ENCODE measurements at regions not wholly inside any gene's neighbourhood (a gene's known extent, or its start where the extent isn't known, plus 50 kb on each side); places are given as distances from the start of the nearest gene placed in this dataset.

- no peak for DNase-seq (ENCODE audit: low read depth, low spot score)
These were observed 123.1 kb downstream of the MIAT start for GRCh38 chr22:26780521-26780920.

GRCh38 chr22:26781062-26781461, 123.7 kb downstream of the MIAT start:
- H3K79me2 ChIP-seq (ENCODE audit: control insufficient read depth, insufficient read depth, low read length): no peaks in the 10 kb centered on the region
- no peak overlapping the region for H2AFZ ChIP-seq (ENCODE audit: control insufficient read depth, low read length)
- no peak overlapping the region for H3K4me3 ChIP-seq (ENCODE audit: control insufficient read depth in 2 of 3, extremely low read depth in 1 of 3, insufficient read depth in 2 of 3, low read depth in 1 of 3, low read length in 3 of 3)
- H3K36me3 ChIP-seq (ENCODE audit: control insufficient read depth in 2 of 2, extremely low read depth in 1 of 2, insufficient read depth in 2 of 2, low read length in 2 of 2): peaks cover 3 to 9% of the 10 kb centered on the region in 2 experiments
- DNase-seq (ENCODE audit: low read depth, low spot score) (no peak), FAIRE-seq (no peak)
- no peaks in the 10 kb centered on the region for H3K27me3 ChIP-seq (ENCODE audit: control insufficient read depth, extremely low read depth, insufficient read depth, low read length)
- peaks cover 1% of the 10 kb centered on the region for H3K9me3 ChIP-seq (ENCODE audit: control insufficient read depth, low read depth, low read length)
- dilution Hi-C loops (cut with MboI; ENCODE audit: extremely low pct_ligation_motif_present, low sequenced_read_pairs): no loop called here
- H3K9ac ChIP-seq (ENCODE audit: control insufficient read depth, extremely low read depth, insufficient read depth, low read length): no peak overlapping the region
- no peaks in the 10 kb centered on the region for H4K20me1 ChIP-seq (ENCODE audit: control insufficient read depth, extremely low read depth, insufficient read depth, low read length)
- TF ChIP-seq CTCF (optimal IDR thresholded peaks at IDR 0.05 in 1 of 3, IDR thresholded peaks at IDR 0.05 in 1 of 3, conservative IDR thresholded peaks at IDR 0.05 in 1 of 3; ENCODE audit: extremely low read depth in 1 of 3, insufficient read depth in 2 of 3, low read length in 3 of 3) (no peak), EZH2 (IDR thresholded peaks at IDR 0.05; ENCODE audit: low read length) (no peak)
- H3K4me2 ChIP-seq (ENCODE audit: control insufficient read depth, extremely low read depth, insufficient read depth, low read depth, low read length): no peak overlapping the region
- no peaks in the 10 kb centered on the region for H3K4me1 ChIP-seq (ENCODE audit: control insufficient read depth, extremely low read depth, insufficient read depth, low read length)
- H3K27ac ChIP-seq (ENCODE audit: control insufficient read depth, insufficient read depth, low read length): no peak overlapping the region
- no peaks in the 10 kb centered on the region for H3K9me1 ChIP-seq (ENCODE audit: control insufficient read depth, extremely low read depth, insufficient read depth, low read length)

More at GRCh38 chr22:26780521-26780920, 123.1 kb downstream of the MIAT start:
- dilution Hi-C loops (cut with MboI; ENCODE audit: extremely low pct_ligation_motif_present, low sequenced_read_pairs): no loop called here
- no peak overlapping the region for H2AFZ ChIP-seq (ENCODE audit: control insufficient read depth, low read length)
- no peaks in the 10 kb centered on the region for H3K9me1 ChIP-seq (ENCODE audit: control insufficient read depth, extremely low read depth, insufficient read depth, low read length)
- H3K36me3 ChIP-seq (ENCODE audit: control insufficient read depth in 2 of 2, extremely low read depth in 1 of 2, insufficient read depth in 2 of 2, low read length in 2 of 2): peaks cover 3 to 9% of the 10 kb centered on the region in 2 experiments
- peaks cover 1% of the 10 kb centered on the region for H3K9me3 ChIP-seq (ENCODE audit: control insufficient read depth, low read depth, low read length)
- H3K79me2 ChIP-seq (ENCODE audit: control insufficient read depth, insufficient read depth, low read length): no peaks in the 10 kb centered on the region
- no peak overlapping the region for H3K9ac ChIP-seq (ENCODE audit: control insufficient read depth, extremely low read depth, insufficient read depth, low read length)
- FAIRE-seq: no peak
- no peaks in the 10 kb centered on the region for H3K27me3 ChIP-seq (ENCODE audit: control insufficient read depth, extremely low read depth, insufficient read depth, low read length)
- H3K4me3 ChIP-seq (ENCODE audit: control insufficient read depth in 2 of 3, extremely low read depth in 1 of 3, insufficient read depth in 2 of 3, low read depth in 1 of 3, low read length in 3 of 3): no peak overlapping the region
- TF ChIP-seq CTCF (optimal IDR thresholded peaks at IDR 0.05 in 1 of 3, IDR thresholded peaks at IDR 0.05 in 1 of 3, conservative IDR thresholded peaks at IDR 0.05 in 1 of 3; ENCODE audit: extremely low read depth in 1 of 3, insufficient read depth in 2 of 3, low read length in 3 of 3) (no peak), EZH2 (IDR thresholded peaks at IDR 0.05; ENCODE audit: low read length) (no peak)
- no peaks in the 10 kb centered on the region for H3K4me1 ChIP-seq (ENCODE audit: control insufficient read depth, extremely low read depth, insufficient read depth, low read length)
- H4K20me1 ChIP-seq (ENCODE audit: control insufficient read depth, extremely low read depth, insufficient read depth, low read length): no peaks in the 10 kb centered on the region
- no peak overlapping the region for H3K4me2 ChIP-seq (ENCODE audit: control insufficient read depth, extremely low read depth, insufficient read depth, low read depth, low read length)
- no peak overlapping the region for H3K27ac ChIP-seq (ENCODE audit: control insufficient read depth, insufficient read depth, low read length)

Data from keratinocyte (primary cell).